ENCODE measurements at regions not wholly inside any gene's neighbourhood (a gene's known extent, or its start where the extent isn't known, plus 50 kb on each side); places are given as distances from the start of the nearest gene placed in this dataset.

- TF ChIP-seq ZNF335 (tag by site-specific recombination; conservative IDR thresholded peaks at IDR 0.05) (no peak), CTCF (tag by site-specific recombination; IDR thresholded peaks at IDR 0.05) (no peak)
Observed at GRCh38 chrX:9149501-9150245, 115.7 kb upstream of the FAM9B start.
